Liver (tissue), 8 donors: ENCODE measurements at regions not wholly inside any gene's neighbourhood (a gene's known extent, or its start where the extent isn't known, plus 50 kb on each side); places are given as distances from the start of the nearest gene placed in this dataset.

Experiments
- DNase-seq: peaks from one replicate; pipeline ENCODE4 v3.0.0-alpha.2; 2017; ENCODE audit warnings: low spot score
- H3K27ac ChIP-seq, 2 donors: one replicate each; pipeline ENCODE4 v1.7.0; 2013; ENCODE audit warnings: inconsistent platforms in 2 of 2, low read length in 2 of 2, control low read depth in 1 of 2, low read depth in 1 of 2, mild to moderate bottlenecking in 1 of 2
- H3K27me3 ChIP-seq, 4 donors: one replicate each; pipeline versions ENCODE4 v1.6.1 to v1.7.0; 2013; ENCODE audit warnings: low read length in 3 of 4, inconsistent platforms in 1 of 4, mild to moderate bottlenecking in 1 of 4, moderate library complexity in 1 of 4; ENCODE audit not compliant: control insufficient read depth in 4 of 4, insufficient read depth in 4 of 4
- H3K36me3 ChIP-seq, 4 donors: one replicate each; pipeline versions ENCODE4 v1.6.1 to v1.7.0; 2013; ENCODE audit warnings: low read length in 3 of 4, mild to moderate bottlenecking in 3 of 4, low read depth in 1 of 4, moderate library complexity in 1 of 4; ENCODE audit not compliant: control insufficient read depth in 4 of 4, insufficient read depth in 3 of 4
- H3K4me1 ChIP-seq, 4 donors: one replicate each; pipeline versions ENCODE4 v1.6.1 to v1.7.0; 2013; ENCODE audit warnings: low read length in 3 of 4, mild to moderate bottlenecking in 3 of 4, moderate library complexity in 1 of 4; ENCODE audit not compliant: control insufficient read depth in 4 of 4, insufficient read depth in 4 of 4
- H3K4me3 ChIP-seq, 3 donors: one replicate each; pipeline versions ENCODE4 v1.6.1 to v1.7.0; 2013; ENCODE audit warnings: low read length in 3 of 3, control low read depth in 1 of 3, low read depth in 1 of 3, mild to moderate bottlenecking in 1 of 3
- H3K9ac ChIP-seq, 2 donors: one replicate each; pipeline ENCODE4 v1.7.0; 2013; ENCODE audit warnings: low read length in 2 of 2, mild to moderate bottlenecking in 2 of 2, moderate library complexity in 2 of 2, control low read depth in 1 of 2, low read depth in 1 of 2
- H3K9me3 ChIP-seq, 4 donors: one replicate each; pipeline versions ENCODE4 v1.6.1 to v1.7.0; 2013; ENCODE audit warnings: low read length in 3 of 4; ENCODE audit not compliant: control insufficient read depth in 4 of 4
- ATF3 ChIP-seq: IDR thresholded peaks from 2 replicates; pipeline ENCODE4 v1.6.1; 2016; ENCODE audit warnings: antibody characterized with exemption
- FOXA1 ChIP-seq: IDR thresholded peaks from 2 replicates; pipeline ENCODE4 v1.6.1; 2016; ENCODE audit warnings: antibody characterized with exemption
- FOXA2 ChIP-seq: IDR thresholded peaks from 2 replicates; pipeline ENCODE4 v1.6.1; 2016; ENCODE audit warnings: antibody characterized with exemption
- GABPA ChIP-seq, 2 donors: IDR thresholded peaks in 1 of 2; conservative IDR thresholded peaks in 1 of 2; 2 replicates each; pipeline ENCODE4 v1.6.1; 2016; ENCODE audit warnings: antibody characterized with exemption in 2 of 2, mild to moderate bottlenecking in 1 of 2, moderate library complexity in 1 of 2
- HNF4A ChIP-seq, 2 donors: conservative IDR thresholded peaks; 2 replicates each; pipeline ENCODE4 v1.6.1; 2016; ENCODE audit warnings: antibody characterized with exemption in 2 of 2, mild to moderate bottlenecking in 2 of 2
- HNF4G ChIP-seq: IDR thresholded peaks from 2 replicates; pipeline ENCODE4 v1.6.1; 2016; ENCODE audit warnings: antibody characterized with exemption
- JUND ChIP-seq, 2 donors: IDR thresholded peaks; 2 replicates each; pipeline ENCODE4 v1.6.1; 2016; ENCODE audit warnings: antibody characterized with exemption in 2 of 2
- NR2F2 ChIP-seq: IDR thresholded peaks from 2 replicates; pipeline ENCODE4 v1.6.1; 2016; ENCODE audit warnings: antibody characterized with exemption
- RAD21 ChIP-seq, 2 donors: IDR thresholded peaks; 2 replicates each; pipeline ENCODE4 v1.6.1; 2016; ENCODE audit warnings: antibody characterized with exemption in 2 of 2, mild to moderate bottlenecking in 2 of 2
- REST ChIP-seq: IDR thresholded peaks from 2 replicates; pipeline ENCODE4 v1.6.1; 2016; ENCODE audit warnings: antibody characterized with exemption, mild to moderate bottlenecking
- RXRA ChIP-seq, 2 donors: IDR thresholded peaks; 2 replicates each; pipeline ENCODE4 v1.6.1; 2017 to 2018; ENCODE audit warnings: antibody characterized with exemption in 2 of 2, mild to moderate bottlenecking in 1 of 2
- SP1 ChIP-seq: IDR thresholded peaks from 2 replicates; pipeline ENCODE4 v1.6.1; 2018; ENCODE audit warnings: antibody characterized with exemption, mild to moderate bottlenecking
- TAF1 ChIP-seq: conservative IDR thresholded peaks from 2 replicates; pipeline ENCODE4 v1.6.1; 2016; ENCODE audit warnings: antibody characterized with exemption, mild to moderate bottlenecking
- ZBTB33 ChIP-seq: IDR thresholded peaks from 2 replicates; pipeline ENCODE4 v1.6.1; 2016; ENCODE audit warnings: antibody characterized with exemption
- WGBS: extraction: QIAGEN DNeasy Blood & Tissue Kit; methylation state at CpG from one replicate; pipeline ENCODE4 v1.1.7; 2013; 5-methylcytosine and 5-hydroxymethylcytosine counted together
- TF ChIP-seq, protein P1 (sequence below): IDR thresholded peaks from 2 replicates; pipeline ENCODE4 v1.6.1; 2016; ENCODE audit warnings: antibody characterized with exemption
- TF ChIP-seq, protein P2 (sequence below): fragments of 150-350 bp; IDR thresholded peaks from 2 replicates; pipeline ENCODE4 v1.5.1; 2017; ENCODE audit warnings: improper control_type of control experiment, low read depth, low read length; ENCODE audit not compliant: missing input control
- donor health status: healthy.
- donor health status: healthy.
- donor health status: healthy.
- donor health status: healthy.
- donor health status: healthy.

DNA sequence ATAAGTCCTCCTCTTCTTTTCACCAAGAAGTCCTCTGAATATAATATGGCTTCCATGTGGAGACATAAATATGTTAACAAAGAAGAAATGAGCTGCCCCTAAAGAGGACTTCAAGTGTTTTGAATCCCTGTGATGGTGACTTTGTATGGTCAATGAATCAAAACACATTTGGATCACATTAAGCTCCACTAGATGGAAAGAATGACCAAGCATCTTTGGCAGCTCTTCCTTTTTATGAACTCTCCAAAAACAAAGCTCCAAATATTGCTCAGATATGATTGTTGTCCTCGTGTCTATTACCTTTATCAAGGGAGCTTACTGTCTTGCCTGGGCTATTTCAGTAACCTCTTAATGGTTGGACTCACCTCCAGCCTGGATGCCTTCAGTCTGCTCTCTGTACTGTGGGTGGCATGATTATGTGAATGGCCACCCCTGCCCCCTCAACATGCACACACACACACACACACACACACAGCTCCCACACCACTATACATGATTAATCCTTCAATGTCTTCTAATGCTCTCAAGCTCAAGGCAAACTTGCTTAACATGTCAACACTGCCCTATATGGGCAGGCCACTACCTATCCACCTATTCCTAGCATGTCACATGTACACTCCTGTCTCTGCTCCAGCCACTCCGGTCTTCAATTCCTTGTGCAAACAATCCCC is 346.6 kb upstream of the SALL1 start:
- DNase-seq: no peak
- Histone ChIP-seq H3K9me3 (peaks cover 0 to 2% (median 0%) of the 10 kb centered on the region in 4 donors), H3K9ac (no peak overlapping the region), H3K36me3 (no peaks in the 10 kb centered on the region), H3K27me3 (no peaks in the 10 kb centered on the region), H3K4me3 (no peak overlapping the region), H3K4me1 (no peaks in the 10 kb centered on the region), H3K27ac (no peak overlapping the region)
- TF ChIP-seq JUND (IDR thresholded peaks at IDR 0.05) (no peak), FOXA1 (no peak), HNF4A (conservative IDR thresholded peaks at IDR 0.05) (no peak), REST (no peak), ATF3 (no peak), HNF4G (no peak), FOXA2 (no peak), RAD21 (IDR thresholded peaks at IDR 0.05) (no peak), SP1 (no peak), GABPA (IDR thresholded peaks at IDR 0.05 in 1 of 2, conservative IDR thresholded peaks at IDR 0.05 in 1 of 2) (no peak), RXRA (IDR thresholded peaks at IDR 0.05) (no peak), TAF1 (no peak), ZBTB33 (no peak)
- TF ChIP-seq, protein P1, sequence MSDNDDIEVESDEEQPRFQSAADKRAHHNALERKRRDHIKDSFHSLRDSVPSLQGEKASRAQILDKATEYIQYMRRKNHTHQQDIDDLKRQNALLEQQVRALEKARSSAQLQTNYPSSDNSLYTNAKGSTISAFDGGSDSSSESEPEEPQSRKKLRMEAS: no peak
- 75% methylated on average over 2 of the region's 2 CpGs for WGBS

GRCh38 chr16:51490866-51491265 is 339.8 kb upstream of the SALL1 start:
- H3K9me3 ChIP-seq: peaks cover 0 to under 1% (median 0%) of the 10 kb centered on the region in 4 donors
- peaks cover 0 to 2% (median 0%) of the 10 kb centered on the region in 4 donors for H3K36me3 ChIP-seq
- H3K9ac ChIP-seq: no peak overlapping the region
- TF ChIP-seq, protein P2, sequence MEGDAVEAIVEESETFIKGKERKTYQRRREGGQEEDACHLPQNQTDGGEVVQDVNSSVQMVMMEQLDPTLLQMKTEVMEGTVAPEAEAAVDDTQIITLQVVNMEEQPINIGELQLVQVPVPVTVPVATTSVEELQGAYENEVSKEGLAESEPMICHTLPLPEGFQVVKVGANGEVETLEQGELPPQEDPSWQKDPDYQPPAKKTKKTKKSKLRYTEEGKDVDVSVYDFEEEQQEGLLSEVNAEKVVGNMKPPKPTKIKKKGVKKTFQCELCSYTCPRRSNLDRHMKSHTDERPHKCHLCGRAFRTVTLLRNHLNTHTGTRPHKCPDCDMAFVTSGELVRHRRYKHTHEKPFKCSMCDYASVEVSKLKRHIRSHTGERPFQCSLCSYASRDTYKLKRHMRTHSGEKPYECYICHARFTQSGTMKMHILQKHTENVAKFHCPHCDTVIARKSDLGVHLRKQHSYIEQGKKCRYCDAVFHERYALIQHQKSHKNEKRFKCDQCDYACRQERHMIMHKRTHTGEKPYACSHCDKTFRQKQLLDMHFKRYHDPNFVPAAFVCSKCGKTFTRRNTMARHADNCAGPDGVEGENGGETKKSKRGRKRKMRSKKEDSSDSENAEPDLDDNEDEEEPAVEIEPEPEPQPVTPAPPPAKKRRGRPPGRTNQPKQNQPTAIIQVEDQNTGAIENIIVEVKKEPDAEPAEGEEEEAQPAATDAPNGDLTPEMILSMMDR: no peak
- TF ChIP-seq NR2F2 (no peak), SP1 (no peak), JUND (IDR thresholded peaks at IDR 0.05) (no peak), TAF1 (no peak), GABPA (IDR thresholded peaks at IDR 0.05 in 1 of 2, conservative IDR thresholded peaks at IDR 0.05 in 1 of 2) (no peak), RAD21 (IDR thresholded peaks at IDR 0.05) (no peak), ATF3 (no peak), RXRA (IDR thresholded peaks at IDR 0.05) (no peak), ZBTB33 (no peak), HNF4A (conservative IDR thresholded peaks at IDR 0.05) (no peak)
- no peak overlapping the region for H3K27ac ChIP-seq
- no peak for DNase-seq
- H3K4me3 ChIP-seq: no peak overlapping the region
- no peaks in the 10 kb centered on the region for H3K27me3 ChIP-seq
- H3K4me1 ChIP-seq: no peaks in the 10 kb centered on the region
- WGBS: 65% methylated on average over 6 of the region's 6 CpGs
